ENCODE measurements at regions not wholly inside any gene's neighbourhood (a gene's known extent, or its start where the extent isn't known, plus 50 kb on each side); places are given as distances from the start of the nearest gene placed in this dataset.

GRCh38 chr13:70969321-70969720 lies 861.1 kb upstream of the KLHL1 start:
- TF ChIP-seq PPARA (CRISPR knock-in tag; IDR thresholded peaks at IDR 0.05; ENCODE audit: borderline replicate concordance) (no peak), ZFP30 (CRISPR knock-in tag; IDR thresholded peaks at IDR 0.05) (no peak), ARNTL (CRISPR knock-in tag; IDR thresholded peaks at IDR 0.05; ENCODE audit: borderline replicate concordance, low read depth) (no peak), TOX (CRISPR knock-in tag; IDR thresholded peaks at IDR 0.05; ENCODE audit: borderline replicate concordance) (no peak), CSDC2 (CRISPR knock-in tag; IDR thresholded peaks at IDR 0.05) (no peak), POU6F1 (CRISPR knock-in tag; IDR thresholded peaks at IDR 0.05; ENCODE audit: borderline replicate concordance, low read depth) (no peak), ESRRG (CRISPR knock-in tag; IDR thresholded peaks at IDR 0.05) (no peak), PATZ1 (CRISPR knock-in tag; IDR thresholded peaks at IDR 0.05; ENCODE audit: borderline replicate concordance) (no peak), ZNF70 (CRISPR knock-in tag; IDR thresholded peaks at IDR 0.05) (no peak), ZNF8 (CRISPR knock-in tag; IDR thresholded peaks at IDR 0.05) (no peak), SNAI2 (CRISPR knock-in tag; IDR thresholded peaks at IDR 0.05) (no peak)

Data from SK-N-SH treated with all-trans-retinoic acid at 6 μM for 48 hours (cell line).